ENCODE measurements at regions not wholly inside any gene's neighbourhood (a gene's known extent, or its start where the extent isn't known, plus 50 kb on each side); places are given as distances from the start of the nearest gene placed in this dataset.

DNA sequence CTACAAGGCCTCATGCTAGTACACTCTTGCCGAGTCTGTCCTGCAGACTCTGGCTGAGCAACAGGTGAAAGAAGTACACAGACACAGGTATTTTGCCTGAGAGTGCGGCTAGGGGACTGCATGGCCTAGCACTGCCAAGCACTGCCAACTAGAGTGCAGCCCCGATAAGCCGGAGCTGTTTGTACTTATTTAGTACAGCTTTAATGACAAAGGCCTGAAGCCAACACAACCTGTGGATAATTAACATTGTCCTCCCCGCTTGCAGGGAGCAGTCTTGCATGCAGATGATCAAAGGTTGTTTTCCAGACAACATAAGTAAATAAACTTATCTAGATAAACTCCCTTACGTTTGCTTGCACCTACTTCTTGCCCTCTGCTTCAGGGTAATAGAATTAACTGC, 63.7 kb upstream of the MMADHC start:
- TF ChIP-seq CTCF (conservative IDR thresholded peaks at IDR 0.05 in 1 of 2, IDR thresholded peaks at IDR 0.05 in 1 of 2; ENCODE audit: extremely low read depth in 1 of 2, insufficient read depth in 1 of 2, low read depth in 1 of 2, low read length in 2 of 2) (no peak), EZH2 (IDR thresholded peaks at IDR 0.05; ENCODE audit: borderline replicate concordance, low read length) (no peak)
